ENCODE measurements at regions not wholly inside any gene's neighbourhood (a gene's known extent, or its start where the extent isn't known, plus 50 kb on each side); places are given as distances from the start of the nearest gene placed in this dataset.
"Not testable (repeated sequence)": the region's sequence is repeated elsewhere in the genome, so short reads cannot be mapped to it uniquely, and the experiment has no call there.

GRCh38 chr19:32084756-32085363 is 260.6 kb upstream of the ZNF507 start:
- TF ChIP-seq POLR2AphosphoS5 (IDR thresholded peaks at IDR 0.05); EP300 (IDR thresholded peaks at IDR 0.05; ENCODE audit: low read depth); CTCF (IDR thresholded peaks at IDR 0.05): not testable (repeated sequence)

All from transverse colon (tissue), 4 donors.